Stimulated activated CD4-positive, alpha-beta T cell treated with anti-CD3 and anti-CD28 coated beads, Interleukin-15, amount 100 ng/mL, for 48 hours (primary cell): ENCODE measurements at regions not wholly inside any gene's neighbourhood (a gene's known extent, or its start where the extent isn't known, plus 50 kb on each side); places are given as distances from the start of the nearest gene placed in this dataset.

ENCODE experiments used
- DNase-seq, 2 donors: peaks; one replicate each; pipeline ENCODE4 v3.0.0-alpha.2; 2020; ENCODE audit warnings: low read depth in 2 of 2

GRCh38 chr5:2696156-2696807, 55.2 kb downstream of the IRX2 start:
- DNase-seq, result no peak

- no peak for DNase-seq
These were observed 56.1 kb downstream of the IRX2 start for GRCh38 chr5:2695200-2695891.

GRCh38 chr5:2691530-2691929, 59.9 kb downstream of the IRX2 start:
- DNase-seq, result no peak

- DNase-seq, result no peak
These were observed 61.2 kb downstream of the IRX2 start for GRCh38 chr5:2690293-2690692.

- DNase-seq, result no peak
These were observed 62.9 kb downstream of the IRX2 start for GRCh38 chr5:2688586-2688985.

- no peak for DNase-seq
These were observed 63.7 kb downstream of the IRX2 start for GRCh38 chr5:2687746-2688145.

GRCh38 chr5:2686321-2687124, 65.0 kb downstream of the IRX2 start:
- no peak for DNase-seq

GRCh38 chr5:2685651-2686272, 65.7 kb downstream of the IRX2 start:
- no peak for DNase-seq

GRCh38 chr5:2684606-2685005, 66.9 kb downstream of the IRX2 start:
- no peak for DNase-seq

GRCh38 chr5:2683720-2684119, 67.8 kb downstream of the IRX2 start:
- DNase-seq, result no peak

GRCh38 chr5:2681476-2681875, 70.0 kb downstream of the IRX2 start:
- DNase-seq, result no peak

GRCh38 chr5:2680979-2681378, 70.5 kb downstream of the IRX2 start:
- DNase-seq, result no peak

- DNase-seq, result no peak
These were observed 73.8 kb downstream of the IRX2 start for GRCh38 chr5:2677689-2678088.

- DNase-seq, result no peak
These were observed 75.9 kb downstream of the IRX2 start for GRCh38 chr5:2675548-2675947.

GRCh38 chr5:2674456-2674855, 77.0 kb downstream of the IRX2 start:
- DNase-seq, result no peak

GRCh38 chr5:2670940-2671339, 80.5 kb downstream of the IRX2 start:
- no peak for DNase-seq

- no peak for DNase-seq
These were observed 81.6 kb downstream of the IRX2 start for GRCh38 chr5:2669913-2670312.

- no peak for DNase-seq
These were observed 82.2 kb downstream of the IRX2 start for GRCh38 chr5:2669259-2669658.

- no peak for DNase-seq
These were observed 85.4 kb downstream of the IRX2 start for GRCh38 chr5:2666081-2666480.

- no peak for DNase-seq
These were observed 88.0 kb downstream of the IRX2 start for GRCh38 chr5:2663489-2663888.

- no peak for DNase-seq
These were observed 91.2 kb downstream of the IRX2 start for GRCh38 chr5:2660315-2660714.

- DNase-seq, result no peak
These were observed 92.5 kb downstream of the IRX2 start for GRCh38 chr5:2658881-2659470.
